Mesothelial cell of epicardium (in vitro differentiated cells): ENCODE measurements at regions not wholly inside any gene's neighbourhood (a gene's known extent, or its start where the extent isn't known, plus 50 kb on each side); places are given as distances from the start of the nearest gene placed in this dataset.

Experiments
- DNase-seq, 2 experiments: peaks; one replicate each; pipeline ENCODE4 v3.0.0; 2021; ENCODE audit warnings: low spot score in 2 of 2; ENCODE audit not compliant: unreplicated experiment in 2 of 2
- H3K27ac Mint-ChIP-seq: 2 replicates; pipeline ENCODE4 v1.8.0; 2021; ENCODE audit warnings: mixed read lengths
- H3K27me3 Mint-ChIP-seq: 2 replicates; pipeline ENCODE4 v1.8.0; 2021; ENCODE audit warnings: low read depth, mixed read lengths
- H3K36me3 Mint-ChIP-seq: 2 replicates; pipeline ENCODE4 v1.8.0; 2021; ENCODE audit warnings: mixed read lengths
- H3K4me1 Mint-ChIP-seq: 2 replicates; pipeline ENCODE4 v1.8.0; 2021; ENCODE audit warnings: mixed read lengths
- H3K4me3 Mint-ChIP-seq: 2 replicates; pipeline ENCODE4 v1.8.0; 2021; ENCODE audit warnings: mild to moderate bottlenecking, moderate library complexity, mixed read lengths
- H3K9me3 Mint-ChIP-seq: 2 replicates; pipeline ENCODE4 v1.8.0; 2021; ENCODE audit warnings: mixed read lengths
- CTCF ChIP-seq: fragments of 200-600 bp; sonication (generic); IDR thresholded peaks from one replicate; pipeline ENCODE4 v1.5.0; 2021; ENCODE audit warnings: antibody characterized with exemption; ENCODE audit not compliant: unreplicated experiment

DNA sequence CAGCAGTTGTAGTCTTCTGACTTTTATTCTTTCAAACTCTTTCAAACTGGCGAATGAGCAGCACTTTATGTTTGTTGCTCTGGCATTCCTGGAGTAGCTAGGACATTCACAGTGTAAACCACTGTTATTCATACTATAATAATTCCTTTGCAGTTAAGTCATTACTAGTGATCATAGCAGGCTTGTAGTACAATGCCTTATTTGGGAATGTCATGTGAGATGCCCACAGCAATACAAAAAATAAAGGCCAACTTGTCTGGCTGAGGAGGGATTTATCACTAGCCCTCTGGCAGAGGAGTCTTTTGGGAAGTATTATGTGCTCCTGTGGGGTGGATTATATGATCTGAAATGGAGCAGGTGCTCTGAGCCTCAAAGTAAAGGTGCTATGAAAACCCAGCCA, 197.2 kb downstream of the VGLL3 start:
- Mint-ChIP-seq H3K27me3 (no peaks in the 10 kb centered on the region), H3K9me3 (no peaks in the 10 kb centered on the region), H3K4me1 (peaks cover 13% of the 10 kb centered on the region), H3K36me3 (no peaks in the 10 kb centered on the region), H3K4me3 (no peak overlapping the region), H3K27ac (peak overlapping the region; percentile 96)
- no peak for TF ChIP-seq CTCF
- DNase-seq = no peak

- DNase-seq = no peak
- Mint-ChIP-seq H3K4me3 (no peak overlapping the region), H3K9me3 (no peaks in the 10 kb centered on the region), H3K27me3 (no peaks in the 10 kb centered on the region), H3K27ac (no peak overlapping the region), H3K4me1 (peaks cover 13% of the 10 kb centered on the region), H3K36me3 (no peaks in the 10 kb centered on the region)
- no peak for TF ChIP-seq CTCF
Measured at GRCh38 chr3:86792316-86792715, 198.6 kb downstream of the VGLL3 start.

DNA sequence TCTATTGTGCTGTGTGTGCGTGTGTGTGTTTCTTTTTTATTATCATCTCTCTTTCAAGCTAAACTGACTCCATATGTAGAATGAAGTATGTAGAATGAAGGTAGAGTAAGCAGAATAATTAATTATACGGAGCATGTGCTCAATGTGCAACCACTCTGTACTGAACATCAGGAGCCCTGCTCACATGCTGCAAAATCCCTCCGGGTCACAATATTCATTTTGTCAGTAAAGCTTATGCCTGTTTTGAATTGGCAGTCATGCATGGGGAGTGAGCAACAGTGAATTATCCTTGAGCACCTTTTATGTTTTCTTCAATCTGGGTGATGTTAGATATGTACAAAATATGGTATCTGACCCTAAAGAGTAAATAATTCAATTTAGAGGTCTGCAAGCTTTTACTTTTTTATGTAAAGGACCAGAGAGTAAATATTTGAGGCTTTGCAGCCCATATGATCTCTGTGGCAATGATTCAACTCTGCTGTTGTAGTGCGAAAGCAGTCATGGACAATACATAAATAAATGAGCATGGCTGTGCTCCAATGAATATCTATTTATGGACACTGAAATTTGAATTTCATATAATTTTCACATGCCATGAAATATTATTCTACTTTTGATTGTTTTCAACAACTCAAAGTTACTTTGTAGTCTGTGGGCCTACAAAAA, 199.9 kb downstream of the VGLL3 start:
- H3K9me3 Mint-ChIP-seq = no peaks in the 10 kb centered on the region
- H3K27ac Mint-ChIP-seq = no peak overlapping the region
- H3K36me3 Mint-ChIP-seq = no peaks in the 10 kb centered on the region
- H3K4me1 Mint-ChIP-seq = peaks cover 13% of the 10 kb centered on the region
- H3K27me3 Mint-ChIP-seq = no peaks in the 10 kb centered on the region
- DNase-seq = no peak
- no peak overlapping the region for H3K4me3 Mint-ChIP-seq
- no peak for TF ChIP-seq CTCF

- no peaks in the 10 kb centered on the region for H3K9me3 Mint-ChIP-seq
- H3K27ac Mint-ChIP-seq = no peak overlapping the region
- no peaks in the 10 kb centered on the region for H3K27me3 Mint-ChIP-seq
- H3K36me3 Mint-ChIP-seq = no peaks in the 10 kb centered on the region
- H3K4me3 Mint-ChIP-seq = no peak overlapping the region
- no peak for TF ChIP-seq CTCF
- H3K4me1 Mint-ChIP-seq = peaks cover 1% of the 10 kb centered on the region
- no peak for DNase-seq
Measured at GRCh38 chr3:86788371-86788770, 202.6 kb downstream of the VGLL3 start.

DNA sequence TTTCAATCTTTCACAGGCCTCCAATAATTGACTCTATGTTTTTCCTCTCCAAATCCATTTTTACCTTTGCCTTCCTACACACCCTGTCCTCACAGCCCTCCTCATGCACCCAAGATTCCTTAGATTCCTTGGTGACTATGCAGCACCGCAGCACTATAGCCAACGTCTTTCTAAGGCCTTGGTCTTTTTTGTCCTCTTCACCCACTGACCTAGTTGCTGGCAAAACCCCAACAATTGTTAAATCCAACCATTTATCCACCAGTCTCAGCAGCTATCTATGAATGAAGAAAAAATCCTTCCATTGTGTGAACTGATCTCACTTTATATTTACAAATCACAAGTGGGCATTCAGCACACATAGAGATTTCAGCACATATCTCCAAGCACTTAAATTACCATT, 203.9 kb downstream of the VGLL3 start:
- no peak overlapping the region for H3K27ac Mint-ChIP-seq
- H3K9me3 Mint-ChIP-seq = no peaks in the 10 kb centered on the region
- peaks cover 5% of the 10 kb centered on the region for H3K4me1 Mint-ChIP-seq
- no peaks in the 10 kb centered on the region for H3K36me3 Mint-ChIP-seq
- TF ChIP-seq CTCF = no peak
- no peaks in the 10 kb centered on the region for H3K27me3 Mint-ChIP-seq
- H3K4me3 Mint-ChIP-seq = no peak overlapping the region
- DNase-seq = no peak

GRCh38 chr3:86785386-86785785, 205.6 kb downstream of the VGLL3 start:
- Mint-ChIP-seq H3K9me3 (no peaks in the 10 kb centered on the region), H3K4me3 (no peak overlapping the region), H3K27ac (no peak overlapping the region), H3K27me3 (no peaks in the 10 kb centered on the region), H3K36me3 (no peaks in the 10 kb centered on the region), H3K4me1 (peaks cover 5% of the 10 kb centered on the region)
- DNase-seq = no peak
- TF ChIP-seq CTCF = peak; percentile 36
